Neural cell (in vitro differentiated cells): ENCODE measurements at regions not wholly inside any gene's neighbourhood (a gene's known extent, or its start where the extent isn't known, plus 50 kb on each side); places are given as distances from the start of the nearest gene placed in this dataset.

Experiments used
- TAF1 ChIP-seq: IDR thresholded peaks from 2 replicates; pipeline ENCODE4 v1.6.1; 2012; ENCODE audit warnings: low read depth
- TF ChIP-seq, protein P1 (sequence below): fragments of 450-650 bp; IDR thresholded peaks from 2 replicates; pipeline ENCODE4 v1.5.1; 2014; ENCODE audit warnings: antibody characterized with exemption, mild to moderate bottlenecking, moderate library complexity; ENCODE audit not compliant: poor library complexity, severe bottlenecking

GRCh38 chr13:97719736-97720135 lies 233.7 kb upstream of the IPO5 start:
- TF ChIP-seq, protein P1, sequence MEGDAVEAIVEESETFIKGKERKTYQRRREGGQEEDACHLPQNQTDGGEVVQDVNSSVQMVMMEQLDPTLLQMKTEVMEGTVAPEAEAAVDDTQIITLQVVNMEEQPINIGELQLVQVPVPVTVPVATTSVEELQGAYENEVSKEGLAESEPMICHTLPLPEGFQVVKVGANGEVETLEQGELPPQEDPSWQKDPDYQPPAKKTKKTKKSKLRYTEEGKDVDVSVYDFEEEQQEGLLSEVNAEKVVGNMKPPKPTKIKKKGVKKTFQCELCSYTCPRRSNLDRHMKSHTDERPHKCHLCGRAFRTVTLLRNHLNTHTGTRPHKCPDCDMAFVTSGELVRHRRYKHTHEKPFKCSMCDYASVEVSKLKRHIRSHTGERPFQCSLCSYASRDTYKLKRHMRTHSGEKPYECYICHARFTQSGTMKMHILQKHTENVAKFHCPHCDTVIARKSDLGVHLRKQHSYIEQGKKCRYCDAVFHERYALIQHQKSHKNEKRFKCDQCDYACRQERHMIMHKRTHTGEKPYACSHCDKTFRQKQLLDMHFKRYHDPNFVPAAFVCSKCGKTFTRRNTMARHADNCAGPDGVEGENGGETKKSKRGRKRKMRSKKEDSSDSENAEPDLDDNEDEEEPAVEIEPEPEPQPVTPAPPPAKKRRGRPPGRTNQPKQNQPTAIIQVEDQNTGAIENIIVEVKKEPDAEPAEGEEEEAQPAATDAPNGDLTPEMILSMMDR: no peak
- no peak for TF ChIP-seq TAF1
